HepG2 (cell line): ENCODE measurements at regions not wholly inside any gene's neighbourhood (a gene's known extent, or its start where the extent isn't known, plus 50 kb on each side); places are given as distances from the start of the nearest gene placed in this dataset.
A peak's percentile ranks its signal among the peaks of the same experiment; 100 is the strongest.

ENCODE experiments used
- ATAC-seq: fragments of 200-7000 bp; cut with Tn5 transposase; 3 replicates; pipeline ENCODE4 v1.9.1; 2020; ENCODE audit warnings: mild to moderate bottlenecking, moderate library complexity
- BruUV-seq: library from RNA; stranded (reverse); fragments of 400-500 nt; replicated peaks from 2 replicates; lab custom pipeline; 2021; lab: Mats Ljungman, UMichigan
- CTCF ChIA-PET: fragments of 300-600 bp; formaldehyde crosslinking; extraction: SDS; loops from one replicate; lab custom pipeline; 2021; ENCODE audit warnings: low total read pairs, inconsistent platforms, low intra/inter-chr PET ratio; lab: Yijun Ruan, JAX
- POLR2A ChIA-PET: fragments of 350-600 bp; sonication (Branson Sonifier 250); formaldehyde crosslinking; loops from one replicate; lab custom pipeline; 2020; ENCODE audit warnings: antibody characterized with exemption, inconsistent platforms; lab: Yijun Ruan, JAX
- DNase-seq: peaks from one replicate; pipeline ENCODE4 v3.0.0-alpha.2; 2015; ENCODE audit warnings: low spot score
- FAIRE-seq: peaks from 3 replicates; lab custom pipeline; 2011; peaks lifted over from hg19 to GRCh38; lab: Jason Lieb, UNC
- H2AFZ ChIP-seq: one replicate; pipeline ENCODE4 v1.6.1; 2011; ENCODE audit warnings: low read length, inconsistent platforms
- H3K27ac ChIP-seq: fragments of 300-600 bp; 3 replicates; pipeline ENCODE4 v1.8.0; 2011; ENCODE audit warnings: mixed run types, mild to moderate bottlenecking, mixed read lengths, low read length, inconsistent platforms; ENCODE audit not compliant: insufficient read depth; ENCODE audit errors: extremely low read length
- H3K27me3 ChIP-seq, 2 experiments: fragments of 200-600 bp in 1 of 2; 2 replicates in 1 of 2; 3 replicates in 1 of 2; pipeline versions ENCODE4 v1.6.0 to v1.8.0; 2011; ENCODE audit warnings: low read length in 2 of 2, mild to moderate bottlenecking in 2 of 2, moderate library complexity in 2 of 2, inconsistent platforms in 1 of 2; ENCODE audit not compliant: insufficient read depth in 2 of 2, control insufficient read depth in 1 of 2
- H3K36me3 ChIP-seq, 2 experiments: fragments of 200-600 bp in 1 of 2; replicated peaks in 1 of 2; 2 replicates in 1 of 2; 3 replicates in 1 of 2; pipeline versions ENCODE4 v1.5.1 to v1.8.0; 2011; ENCODE audit warnings: low read length in 2 of 2, inconsistent platforms in 1 of 2; ENCODE audit not compliant: insufficient read depth in 2 of 2, control insufficient read depth in 1 of 2
- H3K4me1 ChIP-seq: 2 replicates; pipeline ENCODE4 v1.5.1; 2012; ENCODE audit warnings: low read length, inconsistent platforms; ENCODE audit not compliant: insufficient read depth
- H3K4me2 ChIP-seq: 2 replicates; pipeline ENCODE4 v1.6.0; 2011; ENCODE audit warnings: low read depth, low read length, inconsistent platforms
- H3K4me3 ChIP-seq, 3 experiments: fragments of 200-600 bp in 1 of 3; sonication (generic), shearing (Covaris generic) in 1 of 3; replicated peaks in 1 of 3; 2 replicates each; pipeline ENCODE4 v1.5.1; 2011 to 2016; ENCODE audit warnings: low read length in 3 of 3, inconsistent platforms in 2 of 3, low read depth in 2 of 3, mild to moderate bottlenecking in 2 of 3, control low read depth in 1 of 3, mixed read lengths in 1 of 3; ENCODE audit not compliant: insufficient read depth in 1 of 3
- H3K79me2 ChIP-seq: one replicate; pipeline ENCODE4 v1.6.1; 2011; ENCODE audit warnings: low read length, inconsistent platforms; ENCODE audit not compliant: insufficient read depth
- H3K9ac ChIP-seq: 2 replicates; pipeline ENCODE4 v1.6.0; 2011; ENCODE audit warnings: mild to moderate bottlenecking, low read depth, low read length, inconsistent platforms; ENCODE audit not compliant: insufficient read depth
- H3K9me3 ChIP-seq: 2 replicates; pipeline ENCODE4 v1.5.1; 2012; ENCODE audit warnings: mild to moderate bottlenecking, low read length
- H4K20me1 ChIP-seq: 2 replicates; pipeline ENCODE4 v1.6.0; 2011; ENCODE audit warnings: inconsistent platforms, mild to moderate bottlenecking, low read length, moderate library complexity; ENCODE audit not compliant: insufficient read depth
- BHLHE40 ChIP-seq: IDR thresholded peaks from 2 replicates; pipeline ENCODE4 v1.6.1; 2011; ENCODE audit warnings: low read length, improper control_type of control experiment
- NR2F2 ChIP-seq: IDR thresholded peaks from 2 replicates; pipeline ENCODE4 v1.6.1; 2012; ENCODE audit warnings: low read depth, inconsistent platforms, borderline replicate concordance
- NR2F6 ChIP-seq, 2 experiments: IDR thresholded peaks; 2 replicates each; pipeline ENCODE4 v1.6.1; 2016; ENCODE audit warnings: antibody characterized with exemption in 1 of 2, mild to moderate bottlenecking in 1 of 2
- POLR2AphosphoS2 ChIP-seq: IDR thresholded peaks from 2 replicates; pipeline ENCODE4 v1.6.1; 2011; ENCODE audit warnings: low read depth, low read length, improper control_type of control experiment
- SNAI1 ChIP-seq: sonication (generic); formaldehyde crosslinking; IDR thresholded peaks from 2 replicates; pipeline ENCODE4 v1.5.0; 2020; ENCODE audit warnings: mild to moderate bottlenecking, missing genetic modification reagents, borderline replicate concordance
- WGBS: methylation state at CpG from one replicate; pipeline ENCODE4 v1.1.6; 2017; ENCODE audit warnings: low lambda C conversion rate; 5-methylcytosine and 5-hydroxymethylcytosine counted together
- in situ Hi-C: cut with HindIII; loops from 2 replicates; pipeline ENCODE4 v1.10.0; 2017; ENCODE audit warnings: low pct_unique_long_range_greater_than_20kb; ENCODE audit not compliant: extremely low pct_ligation_motif_present
- intact Hi-C: fragments of 100-400 bp; cut with micrococcal nuclease; formaldehyde crosslinking; loops from one replicate; pipeline ENCODE4 v1.10.0; 2022; ENCODE audit not compliant: unreplicated experiment

- no peak for FAIRE-seq
- H3K4me2 ChIP-seq = no peak overlapping the region
- H3K9ac ChIP-seq = no peak overlapping the region
- BruUV-seq = no TSS peak
- ChIA-PET CTCF (no interaction called here), POLR2A (no interaction called here)
- WGBS = 0% methylated on average over 1 of the region's 1 CpG
- no peak overlapping the region for H3K27ac ChIP-seq
- no peak for TF ChIP-seq POLR2AphosphoS2
- intact Hi-C loops = no loop called here
- no peaks in the 10 kb centered on the region for H3K9me3 ChIP-seq
- H3K36me3 ChIP-seq = no peaks in the 10 kb centered on the region
- no peaks in the 10 kb centered on the region for H4K20me1 ChIP-seq
- H3K79me2 ChIP-seq = no peaks in the 10 kb centered on the region
- no peak for DNase-seq
- no peak overlapping the region for H2AFZ ChIP-seq
- no peak for ATAC-seq
- H3K27me3 ChIP-seq = 0 out of 5 replicates have a peak, but pooled peaks cover 0 to 4% of the 10 kb centered on the region in 2 experiments
- no peaks in the 10 kb centered on the region for H3K4me1 ChIP-seq
- H3K4me3 ChIP-seq = no peak overlapping the region
- in situ Hi-C loops = no loop called here
Observed at GRCh38 chr4:131192318-131192717, 1956.8 kb upstream of the PCDH10 start.

GRCh38 chr4:131207589-131207988 is 1941.5 kb upstream of the PCDH10 start:
- no peak for FAIRE-seq
- H3K36me3 ChIP-seq = no peaks in the 10 kb centered on the region
- no peaks in the 10 kb centered on the region for H3K27me3 ChIP-seq
- in situ Hi-C loops = no loop called here
- H3K9ac ChIP-seq = no peak overlapping the region
- DNase-seq = no peak
- no peaks in the 10 kb centered on the region for H3K79me2 ChIP-seq
- 0 out of 2 replicates have a peak, but pooled peaks cover 6% of the 10 kb centered on the region for H3K4me1 ChIP-seq
- no peak overlapping the region for H2AFZ ChIP-seq
- H3K4me3 ChIP-seq = no peak overlapping the region
- H4K20me1 ChIP-seq = no peaks in the 10 kb centered on the region
- TF ChIP-seq BHLHE40 (peak; percentile 33; the same call in 1 of the 2 replicates), NR2F2 (peak; percentile 64; the same call in 1 of the 2 replicates), NR2F6 (IDR thresholded peaks at IDR 0.05) (peak; percentile 56; the same call in 1 of the 2 replicates), NR2F6 (CRISPR knock-in tag; IDR thresholded peaks at IDR 0.05) (no peak), SNAI1 (CRISPR knock-in tag) (no peak)
- TF ChIP-seq, all 625 proteins: peak for 3
- 0% methylated on average over 1 of the region's 6 CpGs for WGBS
- POLR2A ChIA-PET = no interaction called here
- no peak overlapping the region for H3K27ac ChIP-seq
- CTCF ChIA-PET = no interaction called here
- BruUV-seq = no TSS peak
- no peaks in the 10 kb centered on the region for H3K9me3 ChIP-seq
- intact Hi-C loops = no loop called here
- ATAC-seq = no peak
- no peak overlapping the region for H3K4me2 ChIP-seq
